NCI-H69 (cell line): ENCODE measurements at regions not wholly inside any gene's neighbourhood (a gene's known extent, or its start where the extent isn't known, plus 50 kb on each side); places are given as distances from the start of the nearest gene placed in this dataset.

ENCODE experiments used
- DNase-seq: peaks from one replicate; lab custom pipeline; 2025; lab: John Stamatoyannopoulos, UW

- DNase-seq: no peak
Observed at GRCh38 chr3:15151166-15151565, 52.2 kb upstream of the RBSN start.

GRCh38 chr3:15152184-15152583 is 53.2 kb upstream of the RBSN start:
- no peak for DNase-seq

- DNase-seq: no peak
Observed at GRCh38 chr3:15153103-15153502, 52.9 kb upstream of the CAPN7 start.

GRCh38 chr3:15154326-15154725 is 51.7 kb upstream of the CAPN7 start:
- DNase-seq: peak; percentile 36

- DNase-seq: no peak
Observed at GRCh38 chr3:15155840-15156360, 50.1 kb upstream of the CAPN7 start.
